CD4-positive, alpha-beta memory T cell (primary cell): ENCODE measurements at regions not wholly inside any gene's neighbourhood (a gene's known extent, or its start where the extent isn't known, plus 50 kb on each side); places are given as distances from the start of the nearest gene placed in this dataset.

Experiments used
- CTCF ChIA-PET: fragments of 350-600 bp; sonication (Branson Sonifier 250); formaldehyde crosslinking; loops from one replicate; lab custom pipeline; 2021; ENCODE audit warnings: inconsistent platforms; ENCODE audit not compliant: partially characterized antibody; lab: Charles Lee
- POLR2A ChIA-PET: fragments of 350-600 bp; sonication (Branson Sonifier 250); formaldehyde crosslinking; loops from one replicate; lab custom pipeline; 2021; ENCODE audit not compliant: partially characterized antibody; lab: Charles Lee
- DNase-seq, 5 donors: peaks; one replicate each; pipeline versions ENCODE4 v3.0.0 to v3.0.0-alpha.2; 2020 to 2022; ENCODE audit warnings: mixed read lengths in 1 of 5
- H3K27ac ChIP-seq: one replicate; pipeline ENCODE4 v1.7.0; 2013; ENCODE audit warnings: low read depth, low read length
- H3K27me3 ChIP-seq: 2 replicates; pipeline ENCODE4 v1.7.0; 2013; ENCODE audit warnings: mild to moderate bottlenecking, low read length, moderate library complexity; ENCODE audit not compliant: insufficient read depth
- H3K36me3 ChIP-seq: 2 replicates; pipeline ENCODE4 v1.7.0; 2013; ENCODE audit warnings: mild to moderate bottlenecking, low read length, moderate library complexity; ENCODE audit not compliant: insufficient read depth
- H3K4me1 ChIP-seq: 2 replicates; pipeline ENCODE4 v1.7.0; 2013; ENCODE audit warnings: mild to moderate bottlenecking, low read length, moderate library complexity; ENCODE audit not compliant: insufficient read depth
- H3K4me3 ChIP-seq, 2 donors: one replicate each; pipeline ENCODE4 v1.7.0; 2013; ENCODE audit warnings: low read length in 2 of 2, mild to moderate bottlenecking in 1 of 2
- H3K9me3 ChIP-seq, 2 donors: one replicate each; pipeline ENCODE4 v1.7.0; 2013; ENCODE audit warnings: low read length in 2 of 2, control low read depth in 1 of 2; ENCODE audit not compliant: control insufficient read depth in 1 of 2
- H3K27ac Mint-ChIP-seq, 7 donors: one replicate each; pipeline ENCODE4 v1.8.0; 2020 to 2021; ENCODE audit warnings: mixed read lengths in 7 of 7, mild to moderate bottlenecking in 6 of 7, inconsistent platforms in 3 of 7, moderate library complexity in 3 of 7
- H3K27me3 Mint-ChIP-seq, 2 donors: one replicate each; pipeline ENCODE4 v1.8.0; 2020 to 2021; ENCODE audit warnings: mixed read lengths in 2 of 2
- H3K36me3 Mint-ChIP-seq, 2 donors: one replicate each; pipeline ENCODE4 v1.8.0; 2020 to 2021; ENCODE audit warnings: mixed read lengths in 2 of 2, inconsistent platforms in 1 of 2, mild to moderate bottlenecking in 1 of 2
- H3K4me1 Mint-ChIP-seq, 4 donors: one replicate each; pipeline ENCODE4 v1.8.0; 2020 to 2021; ENCODE audit warnings: mixed read lengths in 4 of 4, mild to moderate bottlenecking in 1 of 4
- H3K4me3 Mint-ChIP-seq, 8 donors: one replicate each; pipeline ENCODE4 v1.8.0; 2020 to 2021; ENCODE audit warnings: mixed read lengths in 8 of 8, mild to moderate bottlenecking in 7 of 8, moderate library complexity in 6 of 8, inconsistent platforms in 3 of 8
- H3K9me3 Mint-ChIP-seq, 8 donors: one replicate each; pipeline ENCODE4 v1.8.0; 2020 to 2021; ENCODE audit warnings: mixed read lengths in 8 of 8, mild to moderate bottlenecking in 5 of 8, inconsistent platforms in 3 of 8, moderate library complexity in 1 of 8
- intact Hi-C: fragments of 100-400 bp; cut with micrococcal nuclease; formaldehyde crosslinking; loops from one replicate; pipeline ENCODE4 v1.15.1; 2023

DNA sequence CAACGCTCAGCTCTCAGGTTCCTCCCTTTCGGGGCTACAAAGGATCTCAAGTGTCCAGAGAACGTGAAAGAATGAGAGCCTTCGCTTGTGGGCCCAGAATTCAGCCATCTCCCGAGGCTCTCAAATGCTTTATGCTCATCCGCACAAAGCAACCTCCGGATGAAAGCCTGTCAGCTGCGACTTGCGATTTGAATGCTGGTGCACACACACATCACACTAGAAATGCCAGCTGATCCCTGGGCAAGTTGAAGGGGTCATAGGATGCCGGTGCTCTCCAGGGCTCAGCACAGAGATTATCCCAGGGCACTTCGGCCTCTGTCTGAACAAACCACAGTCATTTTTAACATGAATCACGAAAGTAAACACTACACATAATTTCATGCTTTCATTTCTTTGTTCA, 141.8 kb upstream of the MYT1L start:
- ChIA-PET POLR2A (no interaction called here), CTCF (no interaction called here)
- H3K27me3 ChIP-seq = no peaks in the 10 kb centered on the region
- intact Hi-C loops = no loop called here
- Mint-ChIP-seq H3K9me3 (peaks cover 0 to 4% (median 0%) of the 10 kb centered on the region in 8 donors), H3K4me3 (no peak overlapping the region), H3K4me1 (no peaks in the 10 kb centered on the region), H3K36me3 (no peaks in the 10 kb centered on the region), H3K27me3 (peaks cover 0 to 3% of the 10 kb centered on the region in 2 donors), H3K27ac (no peak overlapping the region)
- no peak for DNase-seq
- H3K4me1 ChIP-seq = no peaks in the 10 kb centered on the region
- no peaks in the 10 kb centered on the region for H3K36me3 ChIP-seq
- H3K4me3 ChIP-seq = no peak overlapping the region
- no peaks in the 10 kb centered on the region for H3K9me3 ChIP-seq
- H3K27ac ChIP-seq = no peak overlapping the region

DNA sequence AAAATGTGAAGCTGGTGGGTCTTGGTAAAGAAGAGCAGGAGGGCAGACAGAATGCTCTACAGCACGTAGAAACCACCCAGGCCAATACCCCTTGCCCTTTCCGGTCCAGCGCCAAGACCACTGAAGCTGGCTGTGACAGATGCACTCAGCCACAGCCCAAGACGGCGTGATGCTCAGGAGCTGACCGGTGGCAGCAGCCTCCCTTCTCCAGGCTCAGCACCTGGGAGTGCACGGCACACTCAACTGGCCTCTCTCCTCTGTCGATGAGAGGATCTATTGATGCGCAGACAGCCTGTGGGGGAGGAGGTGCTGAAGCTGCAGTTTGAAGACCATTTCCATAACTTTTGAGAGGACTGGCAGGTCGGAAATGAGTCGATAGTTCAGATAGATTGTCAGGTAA, 141.0 kb upstream of the MYT1L start:
- Mint-ChIP-seq H3K27ac (no peak overlapping the region), H3K27me3 (peaks cover 0 to 3% of the 10 kb centered on the region in 2 donors), H3K4me1 (no peaks in the 10 kb centered on the region), H3K36me3 (no peaks in the 10 kb centered on the region), H3K9me3 (peaks cover 0 to 4% (median 0%) of the 10 kb centered on the region in 8 donors), H3K4me3 (no peak overlapping the region)
- Histone ChIP-seq H3K27ac (no peak overlapping the region), H3K36me3 (no peaks in the 10 kb centered on the region), H3K27me3 (no peaks in the 10 kb centered on the region), H3K9me3 (no peaks in the 10 kb centered on the region), H3K4me1 (no peaks in the 10 kb centered on the region), H3K4me3 (no peak overlapping the region)
- POLR2A ChIA-PET = no interaction called here
- CTCF ChIA-PET = no interaction called here
- no peak for DNase-seq
- intact Hi-C loops = no loop called here

DNA sequence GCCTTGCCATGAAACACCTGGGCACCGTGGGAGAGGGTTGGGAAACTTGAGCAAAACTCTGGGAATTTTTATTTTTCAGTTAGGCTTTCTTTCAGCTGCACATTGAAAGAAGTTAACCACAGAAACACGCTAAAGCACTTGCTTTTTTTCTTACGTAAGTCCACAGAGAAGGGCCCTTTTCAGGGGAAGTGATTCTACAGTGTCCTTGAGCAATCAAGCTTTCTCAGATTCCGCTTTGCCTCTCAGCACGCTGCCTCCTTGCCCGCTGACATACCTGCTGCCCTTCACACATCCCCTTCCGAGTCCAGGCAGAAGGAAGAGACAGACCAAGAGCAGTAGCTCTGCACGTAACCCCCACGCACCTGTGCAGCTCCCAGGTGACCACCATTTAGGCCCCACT, 135.5 kb upstream of the MYT1L start:
- intact Hi-C loops = no loop called here
- Mint-ChIP-seq H3K4me1 (no peaks in the 10 kb centered on the region), H3K27me3 (no peaks in the 10 kb centered on the region), H3K36me3 (no peaks in the 10 kb centered on the region), H3K4me3 (no peak overlapping the region), H3K9me3 (peaks cover 0 to 4% (median 0%) of the 10 kb centered on the region in 8 donors), H3K27ac (no peak overlapping the region)
- Histone ChIP-seq H3K4me3 (no peak overlapping the region), H3K4me1 (no peaks in the 10 kb centered on the region), H3K9me3 (no peaks in the 10 kb centered on the region), H3K36me3 (no peaks in the 10 kb centered on the region), H3K27me3 (no peaks in the 10 kb centered on the region), H3K27ac (no peak overlapping the region)
- CTCF ChIA-PET = no interaction called here
- POLR2A ChIA-PET = no interaction called here
- DNase-seq = no peak

DNA sequence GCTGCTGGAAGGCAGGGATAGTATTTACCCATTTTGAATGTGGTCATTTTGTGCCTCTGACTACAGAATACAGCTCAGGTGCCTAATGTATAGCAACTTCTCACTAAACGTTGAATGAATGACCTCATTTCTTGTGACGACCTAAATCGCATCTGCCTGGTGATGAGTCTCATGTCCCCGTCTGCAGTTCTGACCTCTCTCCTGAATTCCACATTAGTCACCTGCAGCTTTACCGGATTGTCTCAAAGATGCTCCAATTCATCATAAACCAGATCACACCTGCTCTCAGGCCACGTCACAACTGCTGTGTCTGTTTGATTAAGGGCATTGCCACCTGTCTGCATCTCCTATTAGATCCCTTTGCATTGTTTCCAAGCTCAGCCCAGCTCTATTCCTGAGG, 133.6 kb upstream of the MYT1L start:
- no peak overlapping the region for H3K4me3 Mint-ChIP-seq
- ChIA-PET POLR2A (no interaction called here), CTCF (no interaction called here)
- Histone ChIP-seq H3K27ac (no peak overlapping the region), H3K9me3 (no peaks in the 10 kb centered on the region), H3K4me1 (no peaks in the 10 kb centered on the region), H3K36me3 (no peaks in the 10 kb centered on the region), H3K27me3 (no peaks in the 10 kb centered on the region), H3K4me3 (no peak overlapping the region)
- DNase-seq = no peak
- H3K9me3 Mint-ChIP-seq = no peaks in the 10 kb centered on the region
- H3K27me3 Mint-ChIP-seq = no peaks in the 10 kb centered on the region
- no peaks in the 10 kb centered on the region for H3K36me3 Mint-ChIP-seq
- no peaks in the 10 kb centered on the region for H3K4me1 Mint-ChIP-seq
- intact Hi-C loops = no loop called here
- H3K27ac Mint-ChIP-seq = no peak overlapping the region

DNA sequence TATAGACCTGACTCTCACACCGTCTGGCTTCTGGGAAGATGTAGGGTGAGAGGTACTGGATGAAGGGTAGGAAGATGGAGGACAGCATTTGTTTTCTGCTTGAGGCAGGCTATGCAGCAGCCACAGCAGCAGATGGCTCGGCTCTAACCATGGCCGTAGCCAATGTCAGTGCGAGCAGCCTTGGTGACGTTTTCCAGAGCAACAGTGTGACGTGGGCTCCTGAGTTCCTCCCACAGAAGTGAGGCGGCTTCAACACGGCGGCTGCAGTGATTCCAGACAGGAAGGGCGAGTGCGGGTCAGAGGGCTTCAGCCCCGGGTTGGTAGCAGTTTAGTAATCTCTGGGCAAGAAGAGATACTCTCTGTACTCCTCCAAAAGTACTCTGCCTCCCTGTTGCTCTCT, 133.0 kb upstream of the MYT1L start:
- intact Hi-C loops = no loop called here
- DNase-seq = no peak
- no peaks in the 10 kb centered on the region for H3K27me3 Mint-ChIP-seq
- H3K9me3 Mint-ChIP-seq = no peaks in the 10 kb centered on the region
- H3K27me3 ChIP-seq = no peaks in the 10 kb centered on the region
- no peak overlapping the region for H3K27ac Mint-ChIP-seq
- H3K36me3 ChIP-seq = no peaks in the 10 kb centered on the region
- no peaks in the 10 kb centered on the region for H3K9me3 ChIP-seq
- no peaks in the 10 kb centered on the region for H3K4me1 ChIP-seq
- H3K36me3 Mint-ChIP-seq = no peaks in the 10 kb centered on the region
- no peak overlapping the region for H3K4me3 ChIP-seq
- ChIA-PET POLR2A (no interaction called here), CTCF (no interaction called here)
- H3K4me1 Mint-ChIP-seq = no peaks in the 10 kb centered on the region
- no peak overlapping the region for H3K27ac ChIP-seq
- H3K4me3 Mint-ChIP-seq = no peak overlapping the region

DNA sequence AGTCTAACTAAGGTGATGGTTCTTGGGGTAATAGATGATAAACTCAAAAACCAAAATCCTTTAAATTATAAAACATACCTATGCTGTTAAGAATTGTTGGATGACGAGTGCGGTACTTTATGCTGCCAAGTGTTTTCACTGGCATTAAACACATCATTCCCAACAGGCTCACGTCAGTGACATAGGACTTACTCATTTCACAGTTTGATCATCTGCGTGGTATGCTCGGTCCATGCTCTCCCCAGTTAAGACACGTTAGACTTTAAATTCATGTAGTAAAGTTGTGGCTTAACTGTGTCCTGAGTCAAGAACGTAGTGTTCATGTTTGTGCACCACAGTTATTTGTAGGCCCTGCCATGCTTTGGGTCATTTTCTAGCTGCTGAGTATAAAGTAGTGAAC, 125.6 kb upstream of the MYT1L start:
- Histone ChIP-seq H3K4me1 (no peaks in the 10 kb centered on the region), H3K9me3 (no peaks in the 10 kb centered on the region), H3K27ac (no peak overlapping the region), H3K27me3 (no peaks in the 10 kb centered on the region), H3K36me3 (no peaks in the 10 kb centered on the region), H3K4me3 (no peak overlapping the region)
- Mint-ChIP-seq H3K36me3 (no peaks in the 10 kb centered on the region), H3K4me1 (no peaks in the 10 kb centered on the region), H3K27ac (no peak overlapping the region), H3K4me3 (no peak overlapping the region), H3K9me3 (peaks cover 0 to 6% (median 0%) of the 10 kb centered on the region in 8 donors), H3K27me3 (no peaks in the 10 kb centered on the region)
- CTCF ChIA-PET = no interaction called here
- DNase-seq = no peak
- POLR2A ChIA-PET = no interaction called here
- intact Hi-C loops = no loop called here

DNA sequence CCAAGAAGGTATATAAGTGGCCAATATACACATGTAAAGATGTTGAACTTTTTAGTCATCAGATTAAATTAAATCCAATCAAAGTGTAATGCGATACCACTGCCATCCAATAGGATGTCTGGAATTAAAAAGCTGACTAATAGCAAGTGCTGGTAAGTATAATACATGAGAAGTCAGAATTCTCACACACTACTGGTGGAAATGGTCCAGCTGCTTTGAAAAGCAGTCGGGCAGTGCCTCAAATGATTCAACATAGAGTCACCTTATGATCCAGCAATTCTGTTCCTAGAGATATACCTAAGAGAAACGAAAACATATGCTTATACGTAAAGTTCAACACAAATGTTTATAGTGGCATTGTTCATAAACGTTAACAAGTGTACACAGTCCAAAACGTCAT, 124.1 kb upstream of the MYT1L start:
- DNase-seq = no peak
- intact Hi-C loops = no loop called here
- Mint-ChIP-seq H3K36me3 (no peaks in the 10 kb centered on the region), H3K27ac (no peak overlapping the region), H3K4me3 (no peak overlapping the region), H3K27me3 (no peaks in the 10 kb centered on the region), H3K9me3 (peaks cover 0 to 6% (median 0%) of the 10 kb centered on the region in 8 donors), H3K4me1 (no peaks in the 10 kb centered on the region)
- POLR2A ChIA-PET = no interaction called here
- Histone ChIP-seq H3K4me3 (no peak overlapping the region), H3K4me1 (no peaks in the 10 kb centered on the region), H3K27me3 (no peaks in the 10 kb centered on the region), H3K9me3 (no peaks in the 10 kb centered on the region), H3K27ac (no peak overlapping the region), H3K36me3 (no peaks in the 10 kb centered on the region)
- CTCF ChIA-PET = no interaction called here

DNA sequence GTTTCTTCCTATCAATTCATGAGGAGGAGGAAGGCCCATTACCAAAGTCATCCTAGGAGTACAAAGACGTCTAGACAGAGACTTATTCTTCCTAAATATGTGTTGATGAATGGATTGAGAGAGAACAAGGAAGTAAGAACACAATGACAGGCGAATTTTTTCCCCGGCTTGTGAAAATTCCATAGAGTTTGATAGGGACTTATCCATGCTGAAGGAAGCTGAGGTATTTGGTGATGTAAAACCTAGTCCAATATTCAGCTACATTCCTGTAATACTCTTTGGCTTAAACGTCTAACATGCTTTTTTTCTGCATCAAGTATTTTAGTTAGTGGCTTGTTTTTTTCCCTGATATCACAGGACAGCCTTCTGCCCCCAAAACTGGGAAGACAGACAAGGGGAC, 121.9 kb upstream of the MYT1L start:
- ChIA-PET POLR2A (no interaction called here), CTCF (no interaction called here)
- no peaks in the 10 kb centered on the region for H3K4me1 Mint-ChIP-seq
- Histone ChIP-seq H3K4me1 (no peaks in the 10 kb centered on the region), H3K9me3 (no peaks in the 10 kb centered on the region), H3K27ac (no peak overlapping the region), H3K27me3 (no peaks in the 10 kb centered on the region), H3K4me3 (no peak overlapping the region), H3K36me3 (no peaks in the 10 kb centered on the region)
- H3K36me3 Mint-ChIP-seq = no peaks in the 10 kb centered on the region
- H3K27ac Mint-ChIP-seq = no peak overlapping the region
- intact Hi-C loops = no loop called here
- no peak for DNase-seq
- H3K9me3 Mint-ChIP-seq = peaks cover 0 to 8% (median under 1%) of the 10 kb centered on the region in 8 donors
- H3K4me3 Mint-ChIP-seq = no peak overlapping the region
- no peaks in the 10 kb centered on the region for H3K27me3 Mint-ChIP-seq
